ENCODE measurements at regions not wholly inside any gene's neighbourhood (a gene's known extent, or its start where the extent isn't known, plus 50 kb on each side); places are given as distances from the start of the nearest gene placed in this dataset.

- no peaks in the 10 kb centered on the region for H3K27me3 ChIP-seq (ENCODE audit: insufficient read depth, poor library complexity, severe bottlenecking)
- H3K27ac ChIP-seq (replicated peaks) = no peak overlapping the region
- no peak for DNase-seq (ENCODE audit: low read depth in 1 of 2, low spot score in 1 of 2)
- H3K4me3 ChIP-seq (replicated peaks; ENCODE audit: insufficient read depth, low read length) = no peak overlapping the region
- TF ChIP-seq CTCF (IDR thresholded peaks at IDR 0.05; ENCODE audit: insufficient read depth, low read length) = no peak
- TF ChIP-seq REST (IDR thresholded peaks at IDR 0.05; ENCODE audit: insufficient replicate concordance, low read depth) = no peak
- TF ChIP-seq SPI1 (IDR thresholded peaks at IDR 0.05; ENCODE audit: borderline replicate concordance, low read depth) = no peak
- TF ChIP-seq POLR2AphosphoS5 (IDR thresholded peaks at IDR 0.05; ENCODE audit: low read depth) = no peak
- TF ChIP-seq GABPA (IDR thresholded peaks at IDR 0.05; ENCODE audit: low read depth) = no peak
These were observed 171.5 kb downstream of the IRF8 start for GRCh38 chr16:86070484-86070883.

GRCh38 chr16:86070971-86071370 lies 172.0 kb downstream of the IRF8 start:
- Histone ChIP-seq H3K4me3 (replicated peaks; ENCODE audit: insufficient read depth, low read length) (no peak overlapping the region), H3K27me3 (ENCODE audit: insufficient read depth, poor library complexity, severe bottlenecking) (no peaks in the 10 kb centered on the region), H3K27ac (replicated peaks) (no peak overlapping the region)
- TF ChIP-seq CTCF (IDR thresholded peaks at IDR 0.05; ENCODE audit: insufficient read depth, low read length) (no peak), REST (IDR thresholded peaks at IDR 0.05; ENCODE audit: insufficient replicate concordance, low read depth) (no peak), SPI1 (IDR thresholded peaks at IDR 0.05; ENCODE audit: borderline replicate concordance, low read depth) (no peak), GABPA (IDR thresholded peaks at IDR 0.05; ENCODE audit: low read depth) (no peak), POLR2AphosphoS5 (IDR thresholded peaks at IDR 0.05; ENCODE audit: low read depth) (no peak)
- no peak for DNase-seq (ENCODE audit: low read depth in 1 of 2, low spot score in 1 of 2)

GRCh38 chr16:86071611-86072240 lies 172.8 kb downstream of the IRF8 start:
- no peak for DNase-seq (ENCODE audit: low read depth in 1 of 2, low spot score in 1 of 2)
- Histone ChIP-seq H3K4me3 (replicated peaks; ENCODE audit: insufficient read depth, low read length) (no peak overlapping the region), H3K27ac (replicated peaks) (no peak overlapping the region), H3K27me3 (ENCODE audit: insufficient read depth, poor library complexity, severe bottlenecking) (no peaks in the 10 kb centered on the region)
- no peak for TF ChIP-seq REST (IDR thresholded peaks at IDR 0.05; ENCODE audit: insufficient replicate concordance, low read depth)
- TF ChIP-seq GABPA (IDR thresholded peaks at IDR 0.05; ENCODE audit: low read depth) = no peak
- no peak for TF ChIP-seq SPI1 (IDR thresholded peaks at IDR 0.05; ENCODE audit: borderline replicate concordance, low read depth)
- no peak for TF ChIP-seq POLR2AphosphoS5 (IDR thresholded peaks at IDR 0.05; ENCODE audit: low read depth)
- TF ChIP-seq CTCF (IDR thresholded peaks at IDR 0.05; ENCODE audit: insufficient read depth, low read length) = no peak

All from HL-60 (cell line).